Liver (tissue), 8 donors: ENCODE measurements at regions not wholly inside any gene's neighbourhood (a gene's known extent, or its start where the extent isn't known, plus 50 kb on each side); places are given as distances from the start of the nearest gene placed in this dataset.

ENCODE experiments used
- DNase-seq: peaks from one replicate; pipeline ENCODE4 v3.0.0-alpha.2; 2017; ENCODE audit warnings: low spot score
- H3K27ac ChIP-seq, 2 donors: one replicate each; pipeline ENCODE4 v1.7.0; 2013; ENCODE audit warnings: inconsistent platforms in 2 of 2, low read length in 2 of 2, control low read depth in 1 of 2, low read depth in 1 of 2, mild to moderate bottlenecking in 1 of 2
- H3K27me3 ChIP-seq, 4 donors: one replicate each; pipeline versions ENCODE4 v1.6.1 to v1.7.0; 2013; ENCODE audit warnings: low read length in 3 of 4, inconsistent platforms in 1 of 4, mild to moderate bottlenecking in 1 of 4, moderate library complexity in 1 of 4; ENCODE audit not compliant: control insufficient read depth in 4 of 4, insufficient read depth in 4 of 4
- H3K36me3 ChIP-seq, 4 donors: one replicate each; pipeline versions ENCODE4 v1.6.1 to v1.7.0; 2013; ENCODE audit warnings: low read length in 3 of 4, mild to moderate bottlenecking in 3 of 4, low read depth in 1 of 4, moderate library complexity in 1 of 4; ENCODE audit not compliant: control insufficient read depth in 4 of 4, insufficient read depth in 3 of 4
- H3K4me1 ChIP-seq, 4 donors: one replicate each; pipeline versions ENCODE4 v1.6.1 to v1.7.0; 2013; ENCODE audit warnings: low read length in 3 of 4, mild to moderate bottlenecking in 3 of 4, moderate library complexity in 1 of 4; ENCODE audit not compliant: control insufficient read depth in 4 of 4, insufficient read depth in 4 of 4
- H3K4me3 ChIP-seq, 3 donors: one replicate each; pipeline versions ENCODE4 v1.6.1 to v1.7.0; 2013; ENCODE audit warnings: low read length in 3 of 3, control low read depth in 1 of 3, low read depth in 1 of 3, mild to moderate bottlenecking in 1 of 3
- H3K9ac ChIP-seq, 2 donors: one replicate each; pipeline ENCODE4 v1.7.0; 2013; ENCODE audit warnings: low read length in 2 of 2, mild to moderate bottlenecking in 2 of 2, moderate library complexity in 2 of 2, control low read depth in 1 of 2, low read depth in 1 of 2
- H3K9me3 ChIP-seq, 4 donors: one replicate each; pipeline versions ENCODE4 v1.6.1 to v1.7.0; 2013; ENCODE audit warnings: low read length in 3 of 4; ENCODE audit not compliant: control insufficient read depth in 4 of 4
- FOXA1 ChIP-seq: IDR thresholded peaks from 2 replicates; pipeline ENCODE4 v1.6.1; 2016; ENCODE audit warnings: antibody characterized with exemption
- FOXA2 ChIP-seq: IDR thresholded peaks from 2 replicates; pipeline ENCODE4 v1.6.1; 2016; ENCODE audit warnings: antibody characterized with exemption
- GABPA ChIP-seq, 2 donors: IDR thresholded peaks in 1 of 2; conservative IDR thresholded peaks in 1 of 2; 2 replicates each; pipeline ENCODE4 v1.6.1; 2016; ENCODE audit warnings: antibody characterized with exemption in 2 of 2, mild to moderate bottlenecking in 1 of 2, moderate library complexity in 1 of 2
- HNF4A ChIP-seq, 2 donors: conservative IDR thresholded peaks; 2 replicates each; pipeline ENCODE4 v1.6.1; 2016; ENCODE audit warnings: antibody characterized with exemption in 2 of 2, mild to moderate bottlenecking in 2 of 2
- HNF4G ChIP-seq: IDR thresholded peaks from 2 replicates; pipeline ENCODE4 v1.6.1; 2016; ENCODE audit warnings: antibody characterized with exemption
- JUND ChIP-seq, 2 donors: IDR thresholded peaks; 2 replicates each; pipeline ENCODE4 v1.6.1; 2016; ENCODE audit warnings: antibody characterized with exemption in 2 of 2
- NR2F2 ChIP-seq: IDR thresholded peaks from 2 replicates; pipeline ENCODE4 v1.6.1; 2016; ENCODE audit warnings: antibody characterized with exemption
- RAD21 ChIP-seq, 2 donors: IDR thresholded peaks; 2 replicates each; pipeline ENCODE4 v1.6.1; 2016; ENCODE audit warnings: antibody characterized with exemption in 2 of 2, mild to moderate bottlenecking in 2 of 2
- RXRA ChIP-seq, 2 donors: IDR thresholded peaks; 2 replicates each; pipeline ENCODE4 v1.6.1; 2017 to 2018; ENCODE audit warnings: antibody characterized with exemption in 2 of 2, mild to moderate bottlenecking in 1 of 2
- SP1 ChIP-seq: IDR thresholded peaks from 2 replicates; pipeline ENCODE4 v1.6.1; 2018; ENCODE audit warnings: antibody characterized with exemption, mild to moderate bottlenecking
- TAF1 ChIP-seq: conservative IDR thresholded peaks from 2 replicates; pipeline ENCODE4 v1.6.1; 2016; ENCODE audit warnings: antibody characterized with exemption, mild to moderate bottlenecking
- YY1 ChIP-seq: IDR thresholded peaks from 2 replicates; pipeline ENCODE4 v1.6.1; 2016; ENCODE audit warnings: antibody characterized with exemption, mild to moderate bottlenecking
- WGBS: extraction: QIAGEN DNeasy Blood & Tissue Kit; methylation state at CpG from one replicate; pipeline ENCODE4 v1.1.7; 2013; 5-methylcytosine and 5-hydroxymethylcytosine counted together
- TF ChIP-seq, protein P1 (sequence below): IDR thresholded peaks from 2 replicates; pipeline ENCODE4 v1.6.1; 2016; ENCODE audit warnings: antibody characterized with exemption, mild to moderate bottlenecking
- TF ChIP-seq, protein P2 (sequence below): fragments of 150-350 bp; IDR thresholded peaks from 2 replicates; pipeline ENCODE4 v1.5.1; 2017; ENCODE audit warnings: improper control_type of control experiment, low read depth, low read length; ENCODE audit not compliant: missing input control
- TF ChIP-seq, protein P3 (sequence below): IDR thresholded peaks from 2 replicates; pipeline ENCODE4 v1.6.1; 2016; ENCODE audit warnings: antibody characterized with exemption
- TF ChIP-seq, protein P4 (sequence below): IDR thresholded peaks from 2 replicates; pipeline ENCODE4 v1.6.1; 2016; ENCODE audit warnings: antibody characterized with exemption
- TF ChIP-seq, protein P5 (sequence below): IDR thresholded peaks from 2 replicates; pipeline ENCODE4 v1.6.1; 2016; ENCODE audit warnings: antibody characterized with exemption
- donor health status: healthy.
- donor health status: healthy.
- donor health status: healthy.
- donor health status: healthy.
- donor health status: healthy.

DNA sequence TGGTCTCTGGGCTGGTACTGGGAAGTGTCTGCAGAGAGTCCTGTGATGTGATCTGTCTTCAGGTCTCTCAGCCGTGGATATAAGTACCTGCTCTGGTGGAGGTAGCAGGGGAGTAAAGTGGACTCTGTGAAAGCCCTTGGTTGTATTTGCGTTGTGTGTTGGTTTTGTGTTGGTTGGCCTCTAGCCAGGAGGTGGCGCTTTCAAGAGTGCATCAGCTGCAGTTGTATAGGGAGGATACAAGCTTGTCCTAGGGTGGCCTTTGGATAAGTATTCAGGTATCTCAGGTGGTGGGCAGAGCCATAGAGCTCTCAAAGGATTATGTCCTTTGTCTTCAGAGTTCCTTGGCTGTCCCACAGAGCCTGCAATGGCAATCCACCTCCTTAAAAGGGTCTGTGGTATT lies 111.6 kb downstream of the MAGEB17 start:
- Histone ChIP-seq H3K36me3 (no peaks in the 10 kb centered on the region), H3K27ac (no peak overlapping the region), H3K27me3 (no peaks in the 10 kb centered on the region), H3K9me3 (no peaks in the 10 kb centered on the region), H3K4me3 (no peak overlapping the region), H3K4me1 (no peaks in the 10 kb centered on the region), H3K9ac (no peak overlapping the region)
- WGBS = 54% methylated on average over 3 of the region's 3 CpGs
- DNase-seq = no peak
- no peak for TF ChIP-seq RAD21 (IDR thresholded peaks at IDR 0.05)
- TF ChIP-seq JUND (IDR thresholded peaks at IDR 0.05) = no peak
- TF ChIP-seq, protein P1, sequence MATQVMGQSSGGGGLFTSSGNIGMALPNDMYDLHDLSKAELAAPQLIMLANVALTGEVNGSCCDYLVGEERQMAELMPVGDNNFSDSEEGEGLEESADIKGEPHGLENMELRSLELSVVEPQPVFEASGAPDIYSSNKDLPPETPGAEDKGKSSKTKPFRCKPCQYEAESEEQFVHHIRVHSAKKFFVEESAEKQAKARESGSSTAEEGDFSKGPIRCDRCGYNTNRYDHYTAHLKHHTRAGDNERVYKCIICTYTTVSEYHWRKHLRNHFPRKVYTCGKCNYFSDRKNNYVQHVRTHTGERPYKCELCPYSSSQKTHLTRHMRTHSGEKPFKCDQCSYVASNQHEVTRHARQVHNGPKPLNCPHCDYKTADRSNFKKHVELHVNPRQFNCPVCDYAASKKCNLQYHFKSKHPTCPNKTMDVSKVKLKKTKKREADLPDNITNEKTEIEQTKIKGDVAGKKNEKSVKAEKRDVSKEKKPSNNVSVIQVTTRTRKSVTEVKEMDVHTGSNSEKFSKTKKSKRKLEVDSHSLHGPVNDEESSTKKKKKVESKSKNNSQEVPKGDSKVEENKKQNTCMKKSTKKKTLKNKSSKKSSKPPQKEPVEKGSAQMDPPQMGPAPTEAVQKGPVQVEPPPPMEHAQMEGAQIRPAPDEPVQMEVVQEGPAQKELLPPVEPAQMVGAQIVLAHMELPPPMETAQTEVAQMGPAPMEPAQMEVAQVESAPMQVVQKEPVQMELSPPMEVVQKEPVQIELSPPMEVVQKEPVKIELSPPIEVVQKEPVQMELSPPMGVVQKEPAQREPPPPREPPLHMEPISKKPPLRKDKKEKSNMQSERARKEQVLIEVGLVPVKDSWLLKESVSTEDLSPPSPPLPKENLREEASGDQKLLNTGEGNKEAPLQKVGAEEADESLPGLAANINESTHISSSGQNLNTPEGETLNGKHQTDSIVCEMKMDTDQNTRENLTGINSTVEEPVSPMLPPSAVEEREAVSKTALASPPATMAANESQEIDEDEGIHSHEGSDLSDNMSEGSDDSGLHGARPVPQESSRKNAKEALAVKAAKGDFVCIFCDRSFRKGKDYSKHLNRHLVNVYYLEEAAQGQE = no peak
- no peak for TF ChIP-seq FOXA1
- TF ChIP-seq, protein P2, sequence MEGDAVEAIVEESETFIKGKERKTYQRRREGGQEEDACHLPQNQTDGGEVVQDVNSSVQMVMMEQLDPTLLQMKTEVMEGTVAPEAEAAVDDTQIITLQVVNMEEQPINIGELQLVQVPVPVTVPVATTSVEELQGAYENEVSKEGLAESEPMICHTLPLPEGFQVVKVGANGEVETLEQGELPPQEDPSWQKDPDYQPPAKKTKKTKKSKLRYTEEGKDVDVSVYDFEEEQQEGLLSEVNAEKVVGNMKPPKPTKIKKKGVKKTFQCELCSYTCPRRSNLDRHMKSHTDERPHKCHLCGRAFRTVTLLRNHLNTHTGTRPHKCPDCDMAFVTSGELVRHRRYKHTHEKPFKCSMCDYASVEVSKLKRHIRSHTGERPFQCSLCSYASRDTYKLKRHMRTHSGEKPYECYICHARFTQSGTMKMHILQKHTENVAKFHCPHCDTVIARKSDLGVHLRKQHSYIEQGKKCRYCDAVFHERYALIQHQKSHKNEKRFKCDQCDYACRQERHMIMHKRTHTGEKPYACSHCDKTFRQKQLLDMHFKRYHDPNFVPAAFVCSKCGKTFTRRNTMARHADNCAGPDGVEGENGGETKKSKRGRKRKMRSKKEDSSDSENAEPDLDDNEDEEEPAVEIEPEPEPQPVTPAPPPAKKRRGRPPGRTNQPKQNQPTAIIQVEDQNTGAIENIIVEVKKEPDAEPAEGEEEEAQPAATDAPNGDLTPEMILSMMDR = no peak
- TF ChIP-seq TAF1 = no peak
- TF ChIP-seq NR2F2 = no peak
- TF ChIP-seq GABPA (IDR thresholded peaks at IDR 0.05 in 1 of 2, conservative IDR thresholded peaks at IDR 0.05 in 1 of 2) = no peak
- no peak for TF ChIP-seq SP1
- no peak for TF ChIP-seq RXRA (IDR thresholded peaks at IDR 0.05)
- TF ChIP-seq, protein P3, sequence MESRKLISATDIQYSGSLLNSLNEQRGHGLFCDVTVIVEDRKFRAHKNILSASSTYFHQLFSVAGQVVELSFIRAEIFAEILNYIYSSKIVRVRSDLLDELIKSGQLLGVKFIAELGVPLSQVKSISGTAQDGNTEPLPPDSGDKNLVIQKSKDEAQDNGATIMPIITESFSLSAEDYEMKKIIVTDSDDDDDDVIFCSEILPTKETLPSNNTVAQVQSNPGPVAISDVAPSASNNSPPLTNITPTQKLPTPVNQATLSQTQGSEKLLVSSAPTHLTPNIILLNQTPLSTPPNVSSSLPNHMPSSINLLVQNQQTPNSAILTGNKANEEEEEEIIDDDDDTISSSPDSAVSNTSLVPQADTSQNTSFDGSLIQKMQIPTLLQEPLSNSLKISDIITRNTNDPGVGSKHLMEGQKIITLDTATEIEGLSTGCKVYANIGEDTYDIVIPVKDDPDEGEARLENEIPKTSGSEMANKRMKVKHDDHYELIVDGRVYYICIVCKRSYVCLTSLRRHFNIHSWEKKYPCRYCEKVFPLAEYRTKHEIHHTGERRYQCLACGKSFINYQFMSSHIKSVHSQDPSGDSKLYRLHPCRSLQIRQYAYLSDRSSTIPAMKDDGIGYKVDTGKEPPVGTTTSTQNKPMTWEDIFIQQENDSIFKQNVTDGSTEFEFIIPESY = no peak
- no peak for TF ChIP-seq HNF4G
- TF ChIP-seq, protein P4, sequence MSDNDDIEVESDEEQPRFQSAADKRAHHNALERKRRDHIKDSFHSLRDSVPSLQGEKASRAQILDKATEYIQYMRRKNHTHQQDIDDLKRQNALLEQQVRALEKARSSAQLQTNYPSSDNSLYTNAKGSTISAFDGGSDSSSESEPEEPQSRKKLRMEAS = no peak
- TF ChIP-seq YY1 = no peak
- TF ChIP-seq, protein P5, sequence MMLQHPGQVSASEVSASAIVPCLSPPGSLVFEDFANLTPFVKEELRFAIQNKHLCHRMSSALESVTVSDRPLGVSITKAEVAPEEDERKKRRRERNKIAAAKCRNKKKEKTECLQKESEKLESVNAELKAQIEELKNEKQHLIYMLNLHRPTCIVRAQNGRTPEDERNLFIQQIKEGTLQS = no peak
- TF ChIP-seq HNF4A (conservative IDR thresholded peaks at IDR 0.05) = no peak
- TF ChIP-seq FOXA2 = no peak

DNA sequence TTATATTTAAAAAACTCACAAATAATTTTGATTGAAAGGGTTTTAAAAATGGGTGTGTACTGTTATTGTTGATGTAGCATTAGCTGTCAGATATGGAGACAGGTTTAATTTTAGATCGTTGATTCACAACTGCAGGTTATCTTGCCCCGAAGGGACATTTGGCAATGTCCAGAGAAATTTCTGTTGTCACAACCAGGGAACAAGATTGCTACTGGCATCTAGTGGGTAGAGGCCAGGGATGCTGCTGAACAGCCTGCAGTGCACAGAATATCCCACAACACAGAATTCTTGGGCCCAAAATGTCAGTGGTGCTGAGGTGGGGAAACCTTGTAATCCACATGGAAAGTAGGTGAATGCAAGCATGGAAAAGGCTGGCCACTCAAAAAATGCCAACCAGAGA lies 114.9 kb downstream of the MAGEB17 start:
- TF ChIP-seq, protein P4 = no peak
- TF ChIP-seq HNF4G = no peak
- H3K36me3 ChIP-seq = no peaks in the 10 kb centered on the region
- WGBS = 70% methylated on average over 2 of the region's 2 CpGs
- H3K4me3 ChIP-seq = no peak overlapping the region
- DNase-seq = no peak
- H3K27me3 ChIP-seq = no peaks in the 10 kb centered on the region
- no peaks in the 10 kb centered on the region for H3K4me1 ChIP-seq
- no peak overlapping the region for H3K27ac ChIP-seq
- H3K9ac ChIP-seq = no peak overlapping the region
- no peaks in the 10 kb centered on the region for H3K9me3 ChIP-seq
